Glutamatergic neuron (in vitro differentiated cells): ENCODE measurements at regions not wholly inside any gene's neighbourhood (a gene's known extent, or its start where the extent isn't known, plus 50 kb on each side); places are given as distances from the start of the nearest gene placed in this dataset.
A peak's percentile ranks its signal among the peaks of the same experiment; 100 is the strongest.
"Not testable (repeated sequence)": the region's sequence is repeated elsewhere in the genome, so short reads cannot be mapped to it uniquely, and the experiment has no call there.

Experiments
- DNase-seq: peaks from one replicate; pipeline ENCODE4 v3.0.0; 2022
- H3K27ac Mint-ChIP-seq: one replicate; pipeline ENCODE4 v1.8.0; 2020; ENCODE audit warnings: mild to moderate bottlenecking, mixed read lengths, inconsistent platforms; ENCODE audit not compliant: unreplicated experiment
- H3K27me3 Mint-ChIP-seq: one replicate; pipeline ENCODE4 v1.8.0; 2020; ENCODE audit warnings: mild to moderate bottlenecking, moderate library complexity, mixed read lengths, inconsistent platforms; ENCODE audit not compliant: unreplicated experiment
- H3K36me3 Mint-ChIP-seq: one replicate; pipeline ENCODE4 v1.8.0; 2020; ENCODE audit warnings: mild to moderate bottlenecking, mixed read lengths, inconsistent platforms; ENCODE audit not compliant: unreplicated experiment
- H3K4me1 Mint-ChIP-seq: one replicate; pipeline ENCODE4 v1.8.0; 2020; ENCODE audit warnings: mild to moderate bottlenecking, low read depth, mixed read lengths, inconsistent platforms; ENCODE audit not compliant: unreplicated experiment
- H3K4me3 Mint-ChIP-seq: one replicate; pipeline ENCODE4 v1.8.0; 2020; ENCODE audit warnings: mild to moderate bottlenecking, mixed read lengths, inconsistent platforms; ENCODE audit not compliant: unreplicated experiment
- H3K9me3 Mint-ChIP-seq: one replicate; pipeline ENCODE4 v1.8.0; 2020; ENCODE audit warnings: mild to moderate bottlenecking, moderate library complexity, mixed read lengths, inconsistent platforms; ENCODE audit not compliant: unreplicated experiment
- TF ChIP-seq, protein P1 (sequence below): fragments of 200-600 bp; sonication (generic); IDR thresholded peaks from one replicate; pipeline ENCODE4 v1.5.0; 2021; ENCODE audit not compliant: partially characterized antibody, unreplicated experiment

DNA sequence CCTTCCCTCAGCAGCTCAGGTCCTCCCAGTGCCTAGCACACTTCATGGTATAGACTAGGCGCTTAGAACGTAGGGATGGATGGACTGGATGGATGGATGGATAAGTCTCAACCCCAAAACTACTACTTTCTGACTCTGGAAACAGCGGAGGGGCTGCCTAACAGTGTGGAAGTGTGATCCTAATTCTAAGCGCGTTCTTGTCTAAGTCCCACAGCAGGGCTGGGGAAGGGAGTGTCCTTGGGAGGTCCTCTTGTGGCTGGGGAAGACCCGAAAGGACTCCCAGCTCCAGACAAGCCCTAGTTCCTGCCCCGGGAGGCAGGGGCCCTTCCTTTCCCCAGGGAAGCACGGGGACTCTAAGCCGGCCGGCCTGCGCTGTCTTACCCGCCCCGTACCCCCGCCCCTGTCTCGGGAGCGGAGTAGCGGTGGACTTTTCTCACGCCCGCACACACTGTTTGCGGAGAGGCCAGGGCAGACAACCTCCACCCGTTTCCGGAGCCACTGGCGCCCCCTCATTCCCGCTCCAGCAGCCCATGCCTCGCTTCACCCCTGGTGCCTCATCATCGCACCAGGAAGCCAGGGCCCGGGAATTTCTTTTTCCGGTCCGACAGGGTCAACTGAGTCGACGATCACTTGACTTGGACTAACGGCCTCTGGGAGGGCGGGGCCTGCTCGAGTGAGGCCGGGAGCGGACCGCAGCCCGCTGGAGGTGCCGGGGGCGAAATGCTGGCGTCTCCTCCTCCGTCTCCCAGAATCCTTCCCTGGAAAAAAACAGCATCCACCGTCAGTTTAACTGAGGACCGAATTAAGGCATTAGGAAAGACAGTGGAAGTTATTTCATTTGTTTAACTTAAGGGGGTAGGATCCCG is 133.3 kb downstream of the TBC1D2B start:
- DNase-seq: peak; percentile 80
- H3K4me3 Mint-ChIP-seq: peak overlapping the region; percentile 82
- no peaks in the 10 kb centered on the region for H3K36me3 Mint-ChIP-seq
- H3K9me3 Mint-ChIP-seq: peaks cover 1% of the 10 kb centered on the region
- peaks cover 7% of the 10 kb centered on the region for H3K4me1 Mint-ChIP-seq
- H3K27me3 Mint-ChIP-seq: no peaks in the 10 kb centered on the region
- H3K27ac Mint-ChIP-seq: no peak overlapping the region
- TF ChIP-seq, protein P1, sequence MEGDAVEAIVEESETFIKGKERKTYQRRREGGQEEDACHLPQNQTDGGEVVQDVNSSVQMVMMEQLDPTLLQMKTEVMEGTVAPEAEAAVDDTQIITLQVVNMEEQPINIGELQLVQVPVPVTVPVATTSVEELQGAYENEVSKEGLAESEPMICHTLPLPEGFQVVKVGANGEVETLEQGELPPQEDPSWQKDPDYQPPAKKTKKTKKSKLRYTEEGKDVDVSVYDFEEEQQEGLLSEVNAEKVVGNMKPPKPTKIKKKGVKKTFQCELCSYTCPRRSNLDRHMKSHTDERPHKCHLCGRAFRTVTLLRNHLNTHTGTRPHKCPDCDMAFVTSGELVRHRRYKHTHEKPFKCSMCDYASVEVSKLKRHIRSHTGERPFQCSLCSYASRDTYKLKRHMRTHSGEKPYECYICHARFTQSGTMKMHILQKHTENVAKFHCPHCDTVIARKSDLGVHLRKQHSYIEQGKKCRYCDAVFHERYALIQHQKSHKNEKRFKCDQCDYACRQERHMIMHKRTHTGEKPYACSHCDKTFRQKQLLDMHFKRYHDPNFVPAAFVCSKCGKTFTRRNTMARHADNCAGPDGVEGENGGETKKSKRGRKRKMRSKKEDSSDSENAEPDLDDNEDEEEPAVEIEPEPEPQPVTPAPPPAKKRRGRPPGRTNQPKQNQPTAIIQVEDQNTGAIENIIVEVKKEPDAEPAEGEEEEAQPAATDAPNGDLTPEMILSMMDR: no peak

DNA sequence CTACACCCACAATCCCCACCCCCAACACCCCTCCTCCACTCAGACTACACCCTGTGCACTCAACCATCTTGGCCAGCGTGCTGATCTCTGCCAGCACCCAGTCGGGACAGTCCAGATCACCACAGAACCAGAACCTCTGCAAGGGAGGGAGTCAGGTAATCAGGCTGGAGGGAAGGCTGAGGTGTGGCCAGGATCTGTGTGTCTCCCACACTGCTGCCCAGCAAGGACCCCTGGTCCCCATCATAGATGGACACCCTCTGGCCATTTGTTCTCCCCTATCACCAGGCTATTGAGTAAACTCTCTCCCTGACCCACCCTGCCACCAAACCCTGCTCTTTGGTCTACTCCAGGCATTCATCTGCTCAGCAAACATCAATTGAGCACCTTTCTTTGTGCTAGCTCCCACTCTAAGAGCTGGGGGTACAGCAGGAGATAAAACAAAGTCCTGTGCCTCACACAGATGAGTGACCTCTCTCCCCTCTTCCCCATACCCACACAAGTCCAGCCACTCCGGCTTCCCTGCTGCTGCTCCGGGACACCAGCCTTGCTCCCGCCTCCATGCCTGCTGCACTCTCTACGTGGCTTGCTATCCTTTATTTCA is 134.8 kb downstream of the TBC1D2B start:
- DNase-seq: no peak
- H3K27me3 Mint-ChIP-seq: no peaks in the 10 kb centered on the region
- no peak overlapping the region for H3K4me3 Mint-ChIP-seq
- no peak overlapping the region for H3K27ac Mint-ChIP-seq
- H3K36me3 Mint-ChIP-seq: no peaks in the 10 kb centered on the region
- peaks cover 9% of the 10 kb centered on the region for H3K4me1 Mint-ChIP-seq
- H3K9me3 Mint-ChIP-seq: peaks cover 1% of the 10 kb centered on the region
- TF ChIP-seq, protein P1: no peak

DNA sequence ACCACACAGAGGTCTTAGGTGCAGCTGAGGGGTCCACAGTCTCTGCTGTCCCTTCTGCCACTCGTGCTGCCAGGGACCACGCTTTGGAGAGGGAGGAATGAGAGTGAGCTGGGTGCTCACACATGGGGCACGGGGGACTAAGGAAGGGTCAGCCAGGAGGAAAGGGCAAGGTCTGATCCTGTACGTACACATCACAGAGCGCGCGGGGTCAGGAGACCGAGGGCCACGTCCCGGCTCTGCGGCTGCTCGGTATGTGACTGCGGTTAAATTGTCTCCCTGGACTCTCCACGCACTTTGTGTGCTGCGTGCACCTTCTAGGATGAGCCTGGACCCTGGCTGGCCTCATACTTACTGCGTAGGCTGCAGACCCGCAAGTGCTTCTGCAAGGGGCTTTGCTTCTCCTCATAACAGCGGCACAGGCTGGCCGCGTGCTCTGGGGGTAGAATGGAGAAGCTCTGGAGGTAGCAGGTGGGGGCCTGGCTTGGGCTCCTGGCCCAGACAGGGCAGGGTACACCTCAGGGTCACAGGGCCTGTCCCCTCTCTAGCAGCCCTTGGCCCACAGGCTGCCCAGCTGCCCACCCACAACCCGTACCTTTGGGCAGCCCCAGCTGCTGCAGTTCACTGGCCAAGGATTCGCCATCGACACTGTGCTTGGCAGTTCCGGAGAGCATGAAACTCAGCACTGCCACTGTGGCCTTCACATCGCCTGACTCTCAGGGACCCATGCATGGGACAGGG is 136.3 kb downstream of the TBC1D2B start:
- not testable (repeated sequence) for H3K9me3 Mint-ChIP-seq, H3K27ac Mint-ChIP-seq, H3K4me1 Mint-ChIP-seq, H3K36me3 Mint-ChIP-seq, DNase-seq, H3K4me3 Mint-ChIP-seq, H3K27me3 Mint-ChIP-seq

DNA sequence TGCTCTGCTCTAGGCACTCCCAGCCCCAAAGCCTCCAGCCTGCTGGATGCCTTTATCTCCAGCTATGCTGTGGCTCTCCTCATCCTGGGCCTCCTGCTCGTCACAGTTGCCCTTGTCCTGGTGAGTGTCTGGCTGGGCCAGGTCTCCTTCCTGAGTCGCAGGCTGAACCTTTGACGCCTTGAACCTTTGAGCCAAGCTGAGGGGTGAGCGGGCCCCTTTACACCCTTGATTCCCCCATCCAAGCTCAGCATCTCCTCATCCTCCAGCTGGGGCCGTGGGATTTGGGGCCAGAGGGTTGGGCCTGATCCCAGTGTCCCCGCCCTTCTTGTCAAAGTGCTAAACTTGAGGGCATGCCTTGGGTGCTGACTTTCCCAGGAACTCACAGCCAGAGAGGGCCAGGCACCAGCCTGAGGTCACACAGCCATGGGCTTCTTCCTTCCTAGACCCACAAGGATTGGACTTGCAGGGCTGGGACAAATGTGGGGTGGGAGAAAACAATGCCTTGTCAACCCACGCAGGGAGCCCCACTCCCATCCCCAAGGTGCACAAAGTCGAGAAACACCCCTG is 137.0 kb downstream of the TBC1D2B start:
- H3K27me3 Mint-ChIP-seq: no peaks in the 10 kb centered on the region
- no peak overlapping the region for H3K4me3 Mint-ChIP-seq
- TF ChIP-seq, protein P1: no peak
- no peak overlapping the region for H3K27ac Mint-ChIP-seq
- peaks cover 9% of the 10 kb centered on the region for H3K4me1 Mint-ChIP-seq
- peaks cover 1% of the 10 kb centered on the region for H3K9me3 Mint-ChIP-seq
- DNase-seq: no peak
- no peaks in the 10 kb centered on the region for H3K36me3 Mint-ChIP-seq

DNA sequence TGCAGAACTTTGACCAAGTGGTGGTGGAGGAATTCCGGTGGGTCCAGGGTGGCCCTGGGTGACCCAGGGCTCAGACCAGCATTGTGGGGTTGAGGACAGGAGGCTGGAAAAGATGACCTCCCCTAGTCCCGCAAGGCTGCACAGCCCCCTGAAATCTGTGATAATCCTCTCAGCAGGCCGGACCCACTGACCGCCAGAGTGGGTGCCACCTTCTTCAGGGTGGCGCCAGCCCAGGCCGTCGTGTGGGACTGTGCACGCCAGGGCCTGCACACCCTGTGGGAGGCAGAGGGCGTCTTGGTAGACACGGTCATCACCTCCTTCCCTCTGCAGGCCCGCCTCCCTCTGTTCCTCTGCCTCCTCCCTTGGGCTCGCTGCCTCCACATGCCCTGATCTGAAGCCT is 137.7 kb downstream of the TBC1D2B start:
- Mint-ChIP-seq H3K4me3 (no peak overlapping the region), H3K36me3 (no peaks in the 10 kb centered on the region), H3K4me1 (peaks cover 5% of the 10 kb centered on the region), H3K27me3 (no peaks in the 10 kb centered on the region), H3K27ac (no peak overlapping the region), H3K9me3 (peaks cover 1% of the 10 kb centered on the region)
- DNase-seq: no peak
- TF ChIP-seq, protein P1: no peak

DNA sequence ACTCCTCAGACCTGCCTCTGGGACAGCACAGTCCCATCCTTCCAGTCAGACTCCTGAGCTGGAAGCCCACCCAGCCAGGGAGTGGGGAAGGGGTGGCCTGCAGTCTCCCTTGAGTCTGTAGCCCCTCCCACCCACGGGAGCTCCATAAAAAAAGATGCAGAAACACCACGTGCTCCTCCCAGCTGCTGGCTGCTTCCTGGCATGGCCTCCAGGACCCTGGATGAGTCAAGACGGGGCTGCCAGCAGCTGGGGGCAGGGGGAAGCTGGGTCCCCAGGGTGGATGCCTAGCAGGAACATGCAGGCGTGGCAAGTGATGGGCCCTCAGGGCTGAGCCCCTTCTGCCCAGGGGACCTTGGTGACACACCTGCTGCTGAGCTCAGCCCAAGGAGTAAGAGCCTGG is 138.5 kb downstream of the TBC1D2B start:
- H3K27ac Mint-ChIP-seq, H3K9me3 Mint-ChIP-seq, DNase-seq, H3K4me3 Mint-ChIP-seq, H3K4me1 Mint-ChIP-seq, H3K36me3 Mint-ChIP-seq, H3K27me3 Mint-ChIP-seq: not testable (repeated sequence)

DNA sequence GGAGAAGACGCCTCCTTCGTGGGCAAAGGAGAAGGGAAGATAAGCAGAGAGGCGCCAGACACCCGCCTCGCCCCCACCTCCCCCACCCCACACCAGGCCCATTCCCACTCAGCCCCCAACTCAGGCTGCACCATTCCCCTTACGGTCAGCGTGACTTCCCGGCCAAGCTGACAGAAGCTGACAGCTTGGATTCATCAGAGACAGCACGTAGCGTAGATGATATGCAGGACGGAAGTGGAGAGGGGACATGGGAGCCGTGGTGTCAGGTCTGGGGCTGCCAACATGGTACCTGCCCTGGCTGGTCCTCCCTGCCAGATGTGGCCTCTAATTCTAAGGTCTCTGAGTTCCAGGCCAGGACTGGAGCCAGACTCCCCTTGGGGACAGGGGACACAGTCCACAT is 139.0 kb downstream of the TBC1D2B start:
- H3K27me3 Mint-ChIP-seq, H3K27ac Mint-ChIP-seq, H3K4me1 Mint-ChIP-seq, H3K4me3 Mint-ChIP-seq, H3K36me3 Mint-ChIP-seq, DNase-seq, H3K9me3 Mint-ChIP-seq: not testable (repeated sequence)

DNA sequence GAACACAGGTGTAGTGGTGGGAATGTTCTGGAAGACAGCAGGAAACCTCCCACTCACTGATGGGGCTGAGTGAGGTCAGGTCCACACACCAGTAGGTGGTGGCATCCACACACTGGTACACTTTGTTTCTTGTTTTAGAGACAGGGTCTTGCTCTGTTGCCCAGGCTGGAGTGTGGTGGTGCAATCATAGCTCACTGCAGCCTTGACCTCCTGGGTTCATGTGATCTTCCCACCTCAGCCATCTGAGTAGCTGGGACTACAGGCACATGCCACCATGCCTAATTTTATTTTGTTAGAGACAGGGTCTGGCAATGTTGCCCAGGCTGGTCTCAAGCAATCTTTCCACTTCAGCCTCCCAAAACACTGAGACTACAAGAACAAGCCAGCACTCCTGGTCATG is 140.9 kb downstream of the TBC1D2B start:
- DNase-seq, H3K36me3 Mint-ChIP-seq: not testable (repeated sequence)

More for the DNA sequence above, 140.9 kb downstream of the TBC1D2B start:
- H3K27ac Mint-ChIP-seq, H3K9me3 Mint-ChIP-seq, H3K4me1 Mint-ChIP-seq, H3K27me3 Mint-ChIP-seq, H3K4me3 Mint-ChIP-seq: not testable (repeated sequence)
